HG03565 (cell line): ENCODE measurements at regions not wholly inside any gene's neighbourhood (a gene's known extent, or its start where the extent isn't known, plus 50 kb on each side); places are given as distances from the start of the nearest gene placed in this dataset.

Experiments
- ATAC-seq: cut with Tn5 transposase; IDR thresholded peaks from one replicate; pipeline ENCODE4 v1.9.1; 2021; ENCODE audit warnings: mild to moderate bottlenecking, moderate library complexity; ENCODE audit not compliant: unreplicated experiment

DNA sequence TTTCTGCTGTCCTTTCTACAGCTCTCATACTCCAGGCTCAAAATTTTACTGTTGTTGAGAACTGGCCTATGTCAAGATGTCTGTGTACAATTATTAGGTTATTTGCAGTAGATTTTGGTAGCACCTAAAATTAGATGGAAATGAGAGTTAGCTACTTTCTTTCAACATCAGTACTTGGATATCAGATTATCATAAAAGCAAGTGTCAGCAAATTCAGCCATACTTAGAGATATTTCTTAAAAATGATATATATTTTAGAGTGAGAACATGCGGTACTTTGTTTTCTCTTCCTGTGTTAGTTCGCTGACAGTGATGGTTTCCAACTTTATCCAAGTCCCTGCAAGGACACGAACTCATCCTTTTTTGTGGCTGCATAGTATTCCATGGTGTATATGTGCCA, 351.8 kb upstream of the LRRC7 start:
- no peak for ATAC-seq

DNA sequence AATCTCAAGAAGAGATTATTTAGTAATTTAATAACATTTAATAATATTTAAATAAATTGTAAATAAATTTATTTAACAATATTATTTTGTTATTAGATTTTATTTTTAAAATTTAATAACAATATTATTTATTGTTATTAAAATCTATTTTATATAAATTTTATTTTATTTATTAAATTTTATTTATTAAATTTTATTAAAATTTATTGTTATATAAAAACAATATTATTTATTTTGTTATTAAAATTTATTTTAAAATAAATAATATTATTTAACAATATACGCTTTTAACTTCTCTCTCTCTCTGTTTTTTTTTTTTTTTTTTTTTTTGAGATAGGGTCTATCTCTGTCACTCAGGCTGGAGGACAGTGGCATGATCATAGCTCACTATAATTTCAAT, 347.1 kb upstream of the LRRC7 start:
- ATAC-seq = no peak

DNA sequence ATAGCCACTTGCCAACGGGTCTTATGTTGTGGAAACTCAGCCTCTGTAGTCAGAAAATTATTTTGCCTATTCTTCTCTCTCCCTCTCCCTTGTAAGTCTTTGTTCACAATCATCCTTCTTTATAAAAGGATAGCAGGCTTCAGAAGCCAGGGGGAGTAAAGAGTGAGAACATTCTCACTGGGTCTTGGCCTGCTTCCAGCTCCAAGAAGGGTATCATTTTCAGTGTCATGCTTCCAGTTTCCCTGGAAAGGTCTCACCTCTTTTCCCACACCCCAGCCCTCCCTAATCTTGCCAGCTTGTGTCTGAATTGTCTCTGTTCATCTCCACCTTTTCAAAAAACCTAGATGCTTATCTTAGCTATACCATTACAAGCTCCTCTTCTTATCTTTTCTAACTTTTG, 346.2 kb upstream of the LRRC7 start:
- ATAC-seq = no peak

DNA sequence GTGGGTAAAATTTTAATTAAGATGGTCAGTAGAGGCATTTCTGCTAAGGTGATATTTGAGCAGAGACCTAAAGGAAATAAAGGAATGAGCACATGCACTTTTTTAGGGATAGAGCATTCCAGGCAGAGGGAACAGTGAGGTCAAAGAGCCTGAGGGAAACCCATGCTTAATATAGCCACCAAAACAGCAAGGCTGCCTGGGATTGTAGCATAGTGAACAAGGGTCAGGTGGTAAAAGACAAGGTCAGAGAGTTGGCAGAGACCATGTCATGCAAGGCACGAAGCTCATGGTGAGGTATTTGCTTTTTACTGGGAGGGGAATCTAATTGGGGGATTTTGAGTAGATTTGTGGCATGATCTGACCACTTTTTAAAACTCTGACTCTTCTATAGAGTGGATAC, 344.6 kb upstream of the LRRC7 start:
- ATAC-seq = no peak

DNA sequence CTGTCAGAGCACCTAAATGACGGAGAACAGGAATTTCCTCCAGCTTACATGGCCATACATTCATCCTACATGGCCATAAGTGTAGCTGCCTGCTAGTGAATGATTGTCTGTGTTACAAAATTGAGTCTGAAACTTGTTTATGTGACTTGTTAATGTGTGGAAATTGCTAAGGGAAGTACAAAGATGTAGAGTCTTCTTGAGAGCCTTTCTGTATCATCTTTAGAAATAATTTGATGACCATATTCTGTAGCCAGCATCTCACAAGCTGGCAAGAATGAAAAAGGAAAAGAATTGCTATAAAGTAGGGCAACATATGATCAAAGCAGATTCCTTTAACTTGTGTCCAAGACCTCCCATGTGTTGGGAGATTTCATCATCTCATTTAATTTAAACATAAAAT, 339.2 kb upstream of the LRRC7 start:
- no peak for ATAC-seq

DNA sequence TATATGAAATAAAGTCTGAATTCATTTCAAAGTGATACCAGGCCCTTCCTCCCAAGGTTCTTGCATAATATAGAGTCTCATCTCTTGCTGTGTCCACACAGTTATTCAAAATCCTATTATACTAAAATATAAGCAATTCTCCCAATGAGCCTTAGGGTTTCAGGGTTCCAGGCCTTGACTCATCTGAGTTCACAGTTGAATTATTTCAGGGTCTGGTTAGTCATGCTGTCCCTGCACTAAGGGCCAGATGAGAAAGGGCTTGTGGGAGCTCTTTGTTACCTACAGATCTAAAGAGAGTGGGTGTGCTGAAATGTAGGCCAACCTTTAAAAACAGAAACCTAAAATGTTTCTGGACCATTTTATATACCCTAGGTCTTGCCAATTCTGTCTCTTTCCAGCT, 337.5 kb upstream of the LRRC7 start:
- ATAC-seq = no peak

DNA sequence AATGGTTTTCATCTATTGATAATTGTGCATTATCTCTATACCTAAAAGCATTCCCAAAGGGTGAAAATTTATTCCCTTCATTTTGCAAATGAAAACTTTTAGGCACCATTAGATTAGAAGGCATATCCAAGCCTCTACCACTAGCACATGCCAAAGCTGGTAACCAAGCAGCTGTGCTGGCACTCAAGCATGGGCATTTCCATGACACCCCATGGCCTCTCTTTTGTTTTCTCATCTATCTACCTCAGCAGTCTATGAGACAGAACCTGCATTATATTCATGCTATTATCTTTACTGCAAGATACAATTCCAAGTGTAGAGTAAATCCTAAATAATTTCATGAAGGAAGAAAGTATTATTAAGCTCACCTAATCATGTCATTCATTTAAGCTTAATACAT, 334.3 kb upstream of the LRRC7 start:
- ATAC-seq = no peak

DNA sequence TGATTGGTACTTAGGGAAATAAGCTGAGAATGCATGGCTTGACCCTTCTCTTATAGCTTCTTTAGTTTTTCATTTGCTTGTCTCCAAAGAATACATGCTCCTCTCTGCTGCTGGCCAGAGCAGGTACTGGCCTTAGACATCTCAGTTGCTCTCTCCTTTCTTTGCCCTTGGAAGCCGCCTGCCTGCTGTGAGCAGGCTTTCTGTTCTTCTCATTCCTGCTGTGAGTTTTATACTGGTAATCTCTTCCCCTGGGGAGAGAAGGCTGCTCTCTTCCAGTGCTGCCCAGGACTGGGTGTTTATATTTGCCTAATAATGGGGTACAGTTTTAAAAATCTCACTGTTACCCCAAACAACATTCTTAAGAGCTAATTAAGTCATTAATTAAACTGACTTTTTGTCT, 323.5 kb upstream of the LRRC7 start:
- no peak for ATAC-seq

DNA sequence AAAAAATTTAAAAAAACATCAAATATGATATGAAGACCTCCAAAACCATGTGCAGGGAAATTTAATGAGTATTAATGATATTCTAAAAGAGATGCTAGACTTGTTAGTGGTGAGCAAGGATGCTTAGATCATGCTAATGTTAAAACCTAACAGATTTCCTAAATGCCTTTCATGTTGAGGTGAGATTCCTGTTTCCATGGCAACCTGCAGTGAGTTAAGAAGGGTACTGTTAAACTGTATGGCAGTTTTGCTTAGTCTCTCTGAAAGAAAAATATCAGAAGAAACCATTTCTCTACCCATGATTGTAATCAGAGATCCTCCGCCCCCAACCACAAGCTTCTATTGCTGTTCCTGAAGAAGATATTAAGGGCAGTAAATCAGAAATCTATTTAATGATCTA, 321.6 kb upstream of the LRRC7 start:
- ATAC-seq = no peak

DNA sequence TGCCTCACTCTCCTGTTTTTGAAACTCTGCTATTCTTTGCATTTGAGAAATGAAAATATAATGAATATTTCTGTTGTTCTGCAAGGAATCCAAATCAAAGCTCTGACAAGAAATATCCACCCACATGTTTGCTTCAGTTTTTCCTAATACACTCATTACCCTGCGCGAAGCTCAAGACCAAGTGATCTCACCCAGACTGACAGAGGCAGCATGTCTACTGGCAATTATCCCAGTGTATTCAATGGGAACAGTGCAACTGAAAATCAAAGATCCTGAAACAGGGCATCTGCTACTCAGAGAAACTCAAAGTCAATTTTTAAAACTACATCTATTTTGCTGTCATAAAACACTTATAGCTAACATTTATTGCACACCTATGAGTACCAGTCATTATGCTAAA, 321.0 kb upstream of the LRRC7 start:
- ATAC-seq = no peak

DNA sequence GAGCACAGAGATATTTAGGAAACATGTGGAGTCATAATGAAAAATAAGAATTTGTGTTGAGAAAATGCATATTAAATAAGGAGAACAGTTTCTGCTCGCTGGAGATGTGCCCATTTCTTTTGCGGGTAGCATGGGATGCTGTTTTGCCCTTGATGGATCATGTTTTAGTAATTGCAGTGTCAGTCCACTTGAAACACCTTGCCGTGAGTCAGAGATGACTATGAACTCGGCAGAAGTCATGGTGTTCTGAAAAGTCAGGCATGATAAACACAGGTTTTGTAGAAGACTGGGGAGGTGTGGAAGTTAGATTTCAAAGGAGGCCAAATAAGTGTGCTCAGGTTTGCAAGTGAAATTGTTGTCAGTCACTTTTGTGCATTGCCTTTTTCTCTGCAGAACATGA, 315.0 kb upstream of the LRRC7 start:
- ATAC-seq = no peak

DNA sequence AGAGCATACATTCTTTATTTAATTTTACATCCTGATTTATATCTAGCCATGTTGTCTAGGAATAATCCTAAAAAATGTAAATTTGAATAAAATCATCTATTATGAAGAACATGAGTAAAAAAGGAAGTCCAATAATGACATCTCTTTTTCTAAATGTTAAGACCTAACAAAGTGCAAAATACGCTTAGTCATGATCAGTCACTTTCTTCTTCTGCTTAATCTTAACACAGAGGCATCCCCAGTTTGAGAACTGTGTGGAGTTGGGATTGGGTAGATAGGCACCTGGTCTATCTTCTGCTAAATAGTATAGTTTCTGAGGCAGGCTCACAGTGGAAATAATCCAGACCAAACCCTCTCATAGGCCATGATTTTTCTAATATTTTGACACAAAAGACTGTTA, 311.7 kb upstream of the LRRC7 start:
- ATAC-seq = no peak

DNA sequence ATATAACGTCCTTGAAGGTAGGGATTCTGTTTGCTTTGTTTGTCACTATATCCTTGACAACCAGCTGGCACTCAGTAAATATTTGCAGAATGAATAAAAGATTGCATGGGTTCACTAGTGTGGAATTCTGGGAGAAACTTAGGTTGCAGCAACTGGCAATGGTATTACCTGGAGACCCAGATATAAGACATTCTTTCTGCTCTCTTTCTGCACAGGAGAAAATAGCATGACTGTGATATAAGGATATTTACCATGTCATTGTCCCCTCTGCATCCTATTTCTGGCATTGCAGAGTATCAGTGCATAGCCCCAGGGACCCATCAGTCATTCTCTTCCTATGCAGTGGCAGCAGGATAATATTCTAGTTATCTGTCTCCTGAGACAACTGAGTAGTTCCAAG, 308.9 kb upstream of the LRRC7 start:
- no peak for ATAC-seq

DNA sequence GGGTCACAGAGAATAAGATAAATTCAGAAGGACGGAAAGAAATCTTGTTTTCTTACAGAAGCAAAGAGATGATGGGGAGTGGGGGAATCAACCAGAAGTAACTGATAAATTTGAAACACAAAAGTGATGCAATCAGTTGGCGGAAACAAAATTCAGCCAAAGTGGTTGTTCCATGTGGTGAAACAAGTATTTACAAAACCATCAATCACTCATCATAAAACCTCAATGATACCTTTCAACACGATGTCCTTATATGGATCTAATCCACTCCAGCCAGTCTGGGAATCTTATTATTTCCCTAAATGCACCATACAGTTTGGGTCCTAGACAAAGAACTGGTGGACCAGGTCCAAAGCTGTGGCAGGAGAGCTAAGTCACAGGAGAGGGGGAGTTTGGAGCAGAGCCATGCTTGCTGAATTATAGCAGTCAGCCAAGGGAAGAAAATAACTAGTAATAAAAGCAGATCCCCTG, 303.8 kb upstream of the LRRC7 start:
- no peak for ATAC-seq

DNA sequence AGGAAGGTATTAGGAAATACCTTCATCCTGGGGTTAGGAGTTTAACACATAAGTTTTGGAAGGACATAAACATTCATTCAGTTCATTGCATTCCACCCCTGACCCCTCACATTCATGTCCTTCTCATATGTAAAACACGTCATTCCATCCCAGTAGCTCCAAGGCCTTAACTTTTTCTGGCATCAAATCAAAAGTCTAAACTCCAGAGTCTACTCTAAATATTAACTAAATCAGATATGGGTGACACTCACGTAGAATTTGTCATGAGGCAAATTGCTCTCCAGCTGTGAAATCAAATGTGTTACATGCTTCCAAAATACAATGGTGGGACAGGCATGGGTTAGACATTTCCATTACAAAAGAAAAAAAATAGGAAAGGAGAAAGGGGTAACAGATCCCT, 298.2 kb upstream of the LRRC7 start:
- ATAC-seq = no peak

DNA sequence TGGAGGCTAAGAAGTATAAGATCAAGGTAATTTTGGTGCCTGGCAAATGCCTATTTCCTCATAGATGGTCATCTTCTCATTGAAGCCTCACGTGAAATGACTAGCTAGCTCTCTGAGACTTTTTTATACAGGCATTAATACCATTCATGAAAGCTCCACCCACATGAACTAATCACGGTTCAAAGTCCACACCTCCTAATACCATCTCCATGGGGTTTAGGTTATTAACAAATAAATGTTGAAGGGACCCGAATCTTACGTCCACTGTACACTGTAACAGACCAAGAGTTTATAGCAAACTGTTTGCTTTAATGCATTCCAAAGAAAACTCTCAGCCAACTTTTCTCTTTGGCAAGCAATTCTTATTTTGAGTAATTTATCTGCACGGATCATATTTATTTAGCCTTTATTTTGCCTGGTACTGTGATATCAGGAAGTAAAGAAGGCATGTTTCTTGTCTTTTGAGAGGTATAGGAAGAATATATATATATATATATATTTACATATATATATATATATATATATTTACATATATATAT, 296.1 kb upstream of the LRRC7 start:
- no peak for ATAC-seq

DNA sequence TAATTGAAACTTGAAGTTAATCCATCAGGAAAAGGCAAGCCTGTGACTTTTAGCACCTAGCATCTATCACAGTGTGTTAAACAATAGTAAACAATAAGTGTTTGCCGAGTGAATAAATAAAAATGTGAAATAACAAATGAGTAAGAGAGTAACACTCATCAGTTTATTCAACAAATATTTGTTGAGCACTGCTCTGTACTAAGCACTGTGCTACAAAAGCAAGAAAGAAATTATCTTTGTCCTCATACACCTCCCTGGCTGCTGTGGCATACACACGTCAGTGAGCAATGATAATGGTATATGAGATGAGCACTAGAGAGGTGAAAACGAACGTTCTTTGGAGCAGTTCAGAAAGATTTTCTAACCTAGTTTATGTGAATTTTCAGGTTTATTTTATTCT, 295.0 kb upstream of the LRRC7 start:
- no peak for ATAC-seq

DNA sequence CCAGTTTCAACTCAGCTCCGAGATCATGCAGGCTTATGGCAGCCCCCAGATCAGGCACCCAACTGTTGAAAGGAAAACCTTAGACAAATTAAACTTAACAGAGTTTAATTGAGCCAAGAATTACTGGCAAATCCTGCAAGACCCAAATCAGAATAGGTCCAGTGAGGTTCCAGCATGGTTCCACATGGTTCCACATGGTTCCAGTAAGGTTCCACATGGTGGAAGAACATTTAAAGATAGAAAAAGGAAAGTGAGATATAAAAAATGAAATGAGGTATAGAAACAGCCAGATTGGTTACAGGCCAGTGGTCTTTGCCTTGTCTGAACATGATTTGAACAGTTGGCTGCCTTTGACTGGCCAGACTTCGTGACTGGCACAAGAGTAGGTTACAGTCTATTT, 288.8 kb upstream of the LRRC7 start:
- no peak for ATAC-seq

DNA sequence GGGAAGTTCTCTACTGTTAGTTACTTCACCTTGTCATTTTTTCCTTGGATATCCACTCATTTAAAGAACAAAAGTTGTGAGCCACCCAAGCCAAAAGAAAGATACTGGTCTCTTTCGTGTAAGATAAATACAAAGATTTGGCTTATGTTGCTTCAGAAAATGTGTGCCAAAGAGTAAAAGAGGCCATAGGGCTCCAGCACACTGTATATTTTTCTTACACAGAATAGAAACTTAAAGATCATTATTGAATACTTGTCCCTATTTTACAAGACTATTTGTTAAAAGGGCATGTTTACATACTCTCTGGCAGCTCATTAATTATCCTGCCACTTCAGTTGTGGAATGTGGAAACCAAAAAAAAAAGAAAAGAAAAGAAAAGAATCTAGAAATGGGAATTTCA, 284.2 kb upstream of the LRRC7 start:
- ATAC-seq = no peak

DNA sequence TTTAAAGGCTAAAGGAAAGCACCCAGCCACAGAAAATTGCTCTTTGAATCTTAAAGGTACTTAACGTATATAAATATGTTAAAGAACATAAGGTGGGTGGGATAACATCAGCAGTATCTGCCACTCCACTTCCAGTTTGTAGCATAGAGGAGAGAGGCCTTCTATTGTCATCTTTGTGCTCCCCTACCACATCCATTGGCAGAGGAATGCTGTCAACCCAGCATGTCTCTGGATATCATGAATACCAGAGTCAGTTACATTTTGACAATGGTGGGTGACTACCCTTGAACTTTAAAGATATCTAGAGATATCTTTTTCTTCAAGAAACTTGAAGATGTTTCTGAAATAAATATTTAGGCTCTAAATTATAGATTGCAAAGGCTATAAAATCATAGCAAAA, 283.2 kb upstream of the LRRC7 start:
- no peak for ATAC-seq

DNA sequence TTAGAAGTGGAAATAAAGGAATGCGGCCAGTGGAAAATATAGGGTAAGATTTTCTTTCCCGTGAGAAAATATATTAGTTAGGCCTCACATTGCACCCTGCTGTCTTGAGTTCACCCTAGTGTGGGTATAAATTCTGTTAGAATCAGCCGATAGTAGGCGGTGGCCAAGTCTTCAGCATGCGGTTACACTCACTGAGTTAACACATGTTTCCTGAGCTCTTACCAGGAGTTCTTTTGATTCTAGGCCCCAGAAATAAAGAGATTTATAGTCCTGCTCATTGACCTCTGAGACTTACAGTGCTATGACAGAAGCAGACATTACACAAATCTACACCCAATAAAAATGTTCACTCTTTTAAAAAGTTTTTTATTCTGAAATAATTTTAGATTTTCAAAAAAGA, 279.3 kb upstream of the LRRC7 start:
- no peak for ATAC-seq

DNA sequence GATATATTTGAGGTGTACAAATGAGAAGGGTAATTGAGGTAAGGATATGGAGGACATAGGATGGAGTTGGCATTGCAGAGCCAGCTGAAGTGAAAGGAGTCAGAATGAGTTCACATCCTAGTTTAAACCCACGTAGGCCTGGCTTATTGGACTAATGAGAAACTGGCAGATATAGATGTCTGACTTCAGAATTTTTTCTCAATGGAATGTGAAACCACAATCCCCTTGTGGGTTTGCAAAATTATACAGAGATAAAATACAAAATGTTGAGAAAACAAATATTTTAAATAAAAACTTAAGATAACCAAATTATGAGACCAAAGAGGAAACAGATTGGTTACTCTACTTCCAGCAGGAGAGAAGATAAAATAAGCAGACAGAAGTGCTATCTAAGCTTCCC, 277.4 kb upstream of the LRRC7 start:
- ATAC-seq = no peak

DNA sequence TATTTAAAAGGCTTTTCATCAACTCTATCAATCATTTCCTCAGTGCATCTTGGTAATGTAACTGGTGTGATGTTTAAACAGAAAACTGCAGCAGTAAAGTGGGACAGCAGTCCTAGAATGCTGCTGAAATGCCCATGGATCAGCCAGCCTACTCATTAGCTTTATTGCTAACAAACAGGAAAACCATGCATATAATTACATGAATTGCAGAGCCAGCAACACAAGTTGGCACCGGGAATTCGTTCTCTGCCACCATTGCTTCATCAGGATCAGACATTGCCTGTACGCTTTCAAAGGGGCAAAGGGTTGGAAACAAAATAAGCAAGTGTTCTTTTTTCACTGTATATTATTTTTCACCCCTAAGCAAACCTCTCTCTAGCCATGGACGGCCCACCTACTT, 276.2 kb upstream of the LRRC7 start:
- no peak for ATAC-seq

DNA sequence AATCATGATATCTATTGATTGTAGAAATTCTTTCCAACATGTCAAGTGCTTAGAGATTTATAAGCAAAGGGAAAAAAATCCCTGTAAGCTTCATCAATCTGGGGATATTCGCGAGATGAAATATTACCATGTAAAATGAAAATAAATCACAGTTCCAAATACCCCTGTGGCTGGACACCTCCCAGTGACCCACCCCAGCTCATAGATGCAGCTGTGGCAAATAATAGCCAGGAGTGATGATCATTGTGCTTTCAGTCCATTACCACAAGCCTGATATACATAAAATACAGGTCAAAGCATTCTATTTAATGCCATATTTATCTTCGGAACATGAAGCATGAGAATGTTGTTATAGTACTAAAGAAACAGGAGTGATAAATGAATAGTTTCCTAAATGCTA, 274.9 kb upstream of the LRRC7 start:
- ATAC-seq = no peak
